ENCODE measurements at regions not wholly inside any gene's neighbourhood (a gene's known extent, or its start where the extent isn't known, plus 50 kb on each side); places are given as distances from the start of the nearest gene placed in this dataset.
"Not testable (repeated sequence)": the region's sequence is repeated elsewhere in the genome, so short reads cannot be mapped to it uniquely, and the experiment has no call there.

DNA sequence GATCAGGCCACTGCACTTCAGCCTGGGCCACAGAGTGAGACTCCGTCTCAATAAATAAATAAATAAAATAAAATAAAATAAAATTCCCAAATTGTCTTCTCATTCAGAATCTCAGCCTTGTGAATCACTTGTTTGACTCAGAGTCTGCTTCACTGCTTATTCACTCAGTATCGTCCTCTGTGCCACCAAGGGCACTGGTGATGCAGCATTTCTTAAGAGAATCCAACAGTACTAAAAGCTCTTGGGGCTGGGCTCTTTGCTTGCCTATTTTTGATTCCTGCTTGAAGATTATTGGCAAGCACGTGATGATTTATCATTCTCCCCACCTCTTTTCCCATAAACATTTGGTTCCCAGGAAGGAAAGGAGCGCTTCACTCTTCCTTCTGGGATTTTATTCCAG lies 54.8 kb upstream of the HMGB1 start:
- Histone ChIP-seq H3K4me1 (no peaks in the 10 kb centered on the region), H3K36me3 (no peaks in the 10 kb centered on the region), H3K9me3 (no peaks in the 10 kb centered on the region), H3K4me3 (no peak overlapping the region), H3K27me3 (no peaks in the 10 kb centered on the region), H3K27ac (no peak overlapping the region)
- no peak for ATAC-seq
- 67 to 79% methylated on average over 3 to 4 of the region's 4 CpGs for WGBS, 2 donors (ENCODE audit: low coverage in 1 of 2)
- TF ChIP-seq EP300 (IDR thresholded peaks at IDR 0.05), result no peak
- TF ChIP-seq POLR2AphosphoS5 (IDR thresholded peaks at IDR 0.05), result no peak
- TF ChIP-seq, protein P1, sequence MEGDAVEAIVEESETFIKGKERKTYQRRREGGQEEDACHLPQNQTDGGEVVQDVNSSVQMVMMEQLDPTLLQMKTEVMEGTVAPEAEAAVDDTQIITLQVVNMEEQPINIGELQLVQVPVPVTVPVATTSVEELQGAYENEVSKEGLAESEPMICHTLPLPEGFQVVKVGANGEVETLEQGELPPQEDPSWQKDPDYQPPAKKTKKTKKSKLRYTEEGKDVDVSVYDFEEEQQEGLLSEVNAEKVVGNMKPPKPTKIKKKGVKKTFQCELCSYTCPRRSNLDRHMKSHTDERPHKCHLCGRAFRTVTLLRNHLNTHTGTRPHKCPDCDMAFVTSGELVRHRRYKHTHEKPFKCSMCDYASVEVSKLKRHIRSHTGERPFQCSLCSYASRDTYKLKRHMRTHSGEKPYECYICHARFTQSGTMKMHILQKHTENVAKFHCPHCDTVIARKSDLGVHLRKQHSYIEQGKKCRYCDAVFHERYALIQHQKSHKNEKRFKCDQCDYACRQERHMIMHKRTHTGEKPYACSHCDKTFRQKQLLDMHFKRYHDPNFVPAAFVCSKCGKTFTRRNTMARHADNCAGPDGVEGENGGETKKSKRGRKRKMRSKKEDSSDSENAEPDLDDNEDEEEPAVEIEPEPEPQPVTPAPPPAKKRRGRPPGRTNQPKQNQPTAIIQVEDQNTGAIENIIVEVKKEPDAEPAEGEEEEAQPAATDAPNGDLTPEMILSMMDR (IDR thresholded peaks at IDR 0.05), result no peak
- no peak for TF ChIP-seq POLR2A (IDR thresholded peaks at IDR 0.05)

DNA sequence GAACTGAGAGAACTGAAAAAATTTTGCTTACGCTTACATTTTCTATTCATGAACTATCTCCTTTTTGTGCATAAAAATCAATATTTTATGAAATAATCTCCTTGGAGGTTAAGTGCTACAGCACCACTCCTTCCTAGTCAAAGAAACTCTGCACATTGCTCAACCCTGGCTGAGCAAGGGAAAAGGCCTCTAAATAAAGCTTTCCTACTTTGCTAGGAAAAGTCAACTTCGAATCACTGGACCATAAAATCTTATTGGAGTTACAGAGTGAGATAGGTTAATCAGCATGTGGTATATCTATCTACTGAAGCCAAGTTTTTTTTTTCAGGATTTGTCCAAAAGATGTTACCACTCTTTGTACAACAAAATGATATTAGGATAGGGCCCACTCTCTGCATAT lies 57.5 kb upstream of the HMGB1 start:
- H3K4me3 ChIP-seq, result no peak overlapping the region
- H3K9me3 ChIP-seq, result no peaks in the 10 kb centered on the region
- H3K4me1 ChIP-seq, result no peaks in the 10 kb centered on the region
- H3K27ac ChIP-seq, result no peak overlapping the region
- 45 to 88% methylated on average over 2 of the region's 2 CpGs for WGBS, 2 donors (ENCODE audit: low coverage in 1 of 2)
- ATAC-seq, result no peak
- no peaks in the 10 kb centered on the region for H3K36me3 ChIP-seq
- no peaks in the 10 kb centered on the region for H3K27me3 ChIP-seq
- TF ChIP-seq EP300 (IDR thresholded peaks at IDR 0.05) (no peak), POLR2AphosphoS5 (IDR thresholded peaks at IDR 0.05) (no peak), POLR2A (IDR thresholded peaks at IDR 0.05) (no peak)
- TF ChIP-seq, protein P1 (IDR thresholded peaks at IDR 0.05), result no peak

DNA sequence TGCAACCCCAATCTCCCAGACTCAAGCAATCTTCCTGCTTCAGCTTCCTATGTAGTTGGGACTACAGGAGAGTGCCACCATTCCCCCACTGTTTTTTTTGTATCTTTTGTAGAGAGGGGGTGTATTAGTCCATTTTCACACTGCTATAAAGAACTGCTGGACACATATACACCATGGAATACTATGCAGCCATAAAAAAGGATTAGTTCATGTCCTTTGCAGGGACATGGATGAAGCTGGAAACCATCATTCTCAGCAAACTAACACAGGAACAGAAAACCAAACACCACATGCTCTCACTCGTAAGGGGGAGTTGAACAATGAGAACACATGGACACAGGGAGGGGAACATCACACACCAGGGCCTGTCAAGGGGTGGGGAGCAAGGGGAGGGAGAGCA lies 58.1 kb upstream of the HMGB1 start:
- not testable (repeated sequence) for H3K4me3 ChIP-seq, H3K4me1 ChIP-seq, H3K27me3 ChIP-seq, H3K27ac ChIP-seq, ATAC-seq, H3K36me3 ChIP-seq, H3K9me3 ChIP-seq
- WGBS, 2 donors (ENCODE audit: low coverage in 1 of 2), result 85% methylated on average over 1 of the region's 1 CpG; no CpG with 5 or more reads in 1 of the 2 donors

DNA sequence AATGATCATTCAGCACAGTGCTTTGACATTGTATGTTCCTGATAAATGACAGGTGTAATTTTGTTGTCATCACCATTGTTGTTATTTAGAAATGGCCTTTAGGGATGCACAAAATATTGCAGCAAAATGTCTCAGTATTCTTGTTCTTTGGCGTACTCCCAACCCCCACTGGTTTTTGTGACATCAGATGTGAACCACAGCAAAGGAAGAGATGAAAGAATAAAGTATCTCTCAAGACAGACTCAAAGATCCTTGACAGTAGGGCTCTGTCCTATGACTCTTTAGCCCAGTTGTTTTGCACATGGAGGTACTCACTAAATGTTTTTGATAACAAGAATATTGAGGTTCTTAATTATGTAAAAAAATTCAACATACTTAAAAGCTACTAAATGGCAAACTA lies 59.5 kb upstream of the HMGB1 start:
- H3K9me3 ChIP-seq, ATAC-seq, H3K36me3 ChIP-seq, H3K4me1 ChIP-seq, H3K27ac ChIP-seq, H3K4me3 ChIP-seq, H3K27me3 ChIP-seq: not testable (repeated sequence)
- 0 to 67% methylated on average over 1 of the region's 1 CpG for WGBS, 2 donors (ENCODE audit: low coverage in 1 of 2)

DNA sequence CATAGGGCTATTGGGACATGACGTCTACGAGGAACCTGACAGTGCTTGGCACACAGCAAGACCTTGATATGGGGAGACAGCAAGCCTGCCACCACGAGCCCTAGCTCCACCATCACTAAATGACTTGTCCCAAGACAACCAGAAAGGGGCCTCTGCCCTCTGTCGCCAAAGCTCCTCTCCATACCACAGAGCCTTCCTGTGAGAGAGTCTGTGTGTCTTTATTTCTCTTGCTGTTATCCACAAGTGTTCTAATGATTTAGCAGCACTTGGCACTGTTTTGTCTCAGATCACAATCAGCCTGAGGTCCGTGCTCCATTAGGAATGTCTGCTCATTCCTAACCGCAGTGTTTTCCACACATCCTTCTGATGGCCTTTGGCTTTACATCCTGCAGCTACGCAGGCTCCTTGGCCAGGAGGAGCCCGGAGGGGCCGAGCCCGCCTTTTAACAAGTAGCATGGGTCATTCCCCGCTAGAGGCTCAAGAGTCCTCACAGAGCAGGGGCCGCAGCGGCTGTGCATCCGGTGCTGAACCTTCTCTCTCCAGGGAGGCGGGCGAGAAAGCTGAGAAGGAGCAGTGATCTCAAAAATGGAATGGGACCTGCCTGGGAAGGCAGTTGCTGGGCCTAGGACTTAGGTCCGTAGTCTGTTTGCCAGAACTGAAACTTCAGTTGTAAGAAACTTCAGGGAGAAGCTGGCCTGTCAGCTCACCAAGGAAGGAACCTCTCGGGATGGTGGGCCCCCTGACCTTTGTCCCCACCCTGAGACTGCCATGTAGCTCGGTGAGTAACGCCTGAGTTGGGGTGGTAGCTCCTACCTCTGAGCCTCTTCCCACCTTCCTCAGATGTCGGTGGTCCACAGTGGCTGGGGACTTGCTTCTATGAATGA lies 61.1 kb upstream of the HMGB1 start:
- no peak overlapping the region for H3K4me3 ChIP-seq
- no peak overlapping the region for H3K27ac ChIP-seq
- H3K27me3 ChIP-seq, result no peaks in the 10 kb centered on the region
- H3K36me3 ChIP-seq, result no peaks in the 10 kb centered on the region
- no peaks in the 10 kb centered on the region for H3K4me1 ChIP-seq
- 72 to 100% methylated on average over 1 to 4 of the region's 21 CpGs for WGBS, 2 donors (ENCODE audit: low coverage in 1 of 2)
- no peaks in the 10 kb centered on the region for H3K9me3 ChIP-seq
- TF ChIP-seq POLR2AphosphoS5 (IDR thresholded peaks at IDR 0.05) (no peak), POLR2A (IDR thresholded peaks at IDR 0.05) (no peak), EP300 (IDR thresholded peaks at IDR 0.05) (no peak)
- TF ChIP-seq, protein P1 (IDR thresholded peaks at IDR 0.05), result no peak
- no peak for ATAC-seq

DNA sequence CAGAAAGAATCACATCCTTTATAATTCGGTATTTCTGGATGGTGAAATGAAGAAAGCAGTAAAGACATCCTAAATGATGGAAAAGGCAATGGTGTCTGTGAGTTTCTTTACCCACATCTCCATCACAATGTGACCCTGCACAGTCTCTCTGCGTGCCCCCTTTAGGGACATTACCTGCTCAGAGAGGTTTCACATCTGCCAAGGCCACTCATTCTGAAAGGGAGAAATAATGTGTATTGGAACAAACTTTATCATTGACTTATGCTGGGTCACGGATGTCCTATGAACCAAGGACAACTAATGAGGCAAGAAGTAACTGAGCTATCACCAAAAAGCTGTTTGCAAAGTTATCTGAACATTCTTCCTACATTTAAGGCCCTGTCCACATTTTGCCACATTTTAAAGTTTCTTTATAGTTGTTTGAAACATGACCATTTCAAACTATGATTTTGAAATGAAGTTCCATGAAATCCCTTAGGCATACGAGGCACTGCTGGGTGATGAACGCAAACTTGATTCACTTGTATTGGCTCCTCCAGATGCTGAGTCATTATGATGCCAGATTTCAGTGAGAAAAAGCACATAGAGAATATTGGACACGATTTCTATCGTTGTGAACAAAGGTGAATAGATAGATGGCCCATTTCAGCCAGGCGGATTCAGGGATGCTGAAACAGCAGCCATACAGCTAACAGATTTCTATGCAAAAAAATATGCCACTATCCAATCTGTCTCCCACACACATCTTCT lies 63.5 kb upstream of the HMGB1 start:
- ATAC-seq, result no peak
- H3K4me1 ChIP-seq, result no peaks in the 10 kb centered on the region
- TF ChIP-seq, protein P1 (IDR thresholded peaks at IDR 0.05), result no peak
- no peak for TF ChIP-seq POLR2A (IDR thresholded peaks at IDR 0.05)
- no peak for TF ChIP-seq POLR2AphosphoS5 (IDR thresholded peaks at IDR 0.05)
- no peak for TF ChIP-seq EP300 (IDR thresholded peaks at IDR 0.05)
- no peak overlapping the region for H3K27ac ChIP-seq
- no peaks in the 10 kb centered on the region for H3K9me3 ChIP-seq
- H3K4me3 ChIP-seq, result no peak overlapping the region
- H3K36me3 ChIP-seq, result no peaks in the 10 kb centered on the region
- H3K27me3 ChIP-seq, result no peaks in the 10 kb centered on the region
- 76 to 95% methylated on average over 8 of the region's 8 CpGs for WGBS, 2 donors (ENCODE audit: low coverage in 1 of 2)
